HL-60 (cell line): ENCODE measurements at regions not wholly inside any gene's neighbourhood (a gene's known extent, or its start where the extent isn't known, plus 50 kb on each side); places are given as distances from the start of the nearest gene placed in this dataset.
"Not testable (repeated sequence)": the region's sequence is repeated elsewhere in the genome, so short reads cannot be mapped to it uniquely, and the experiment has no call there.

Experiments
- DNase-seq, 2 experiments: peaks; one replicate each; pipeline ENCODE4 v3.0.0-alpha.2; 2010 to 2020; ENCODE audit warnings: low read depth in 1 of 2, low spot score in 1 of 2
- H3K27ac ChIP-seq: fragments of 250-450 bp; sonication (Bioruptor Pico); replicated peaks from 2 replicates; pipeline ENCODE4 v1.5.1; 2020; ENCODE audit warnings: mild to moderate bottlenecking, moderate library complexity
- H3K27me3 ChIP-seq: fragments of 250-450 bp; sonication (Bioruptor Pico); 2 replicates; pipeline ENCODE4 v1.5.1; 2021; ENCODE audit warnings: mild to moderate bottlenecking, moderate library complexity; ENCODE audit not compliant: insufficient read depth, poor library complexity, severe bottlenecking
- H3K4me3 ChIP-seq: replicated peaks from 2 replicates; pipeline ENCODE4 v1.5.1; 2011; ENCODE audit warnings: mild to moderate bottlenecking, control low read depth, low read length; ENCODE audit not compliant: insufficient read depth
- GABPA ChIP-seq: IDR thresholded peaks from 2 replicates; pipeline ENCODE4 v1.6.1; 2012; ENCODE audit warnings: low read depth
- POLR2AphosphoS5 ChIP-seq: IDR thresholded peaks from 2 replicates; pipeline ENCODE4 v1.6.1; 2012; ENCODE audit warnings: low read depth
- SPI1 ChIP-seq: IDR thresholded peaks from 2 replicates; pipeline ENCODE4 v1.6.1; 2012; ENCODE audit warnings: low read depth, mild to moderate bottlenecking, borderline replicate concordance
- TF ChIP-seq, protein P1 (sequence below): IDR thresholded peaks from one replicate; pipeline ENCODE4 v1.5.1; 2011; ENCODE audit warnings: low read length, control low read depth, inconsistent platforms; ENCODE audit not compliant: insufficient read depth
- TF ChIP-seq, protein P2 (sequence below): IDR thresholded peaks from 2 replicates; pipeline ENCODE4 v1.6.1; 2012; ENCODE audit warnings: low read depth; ENCODE audit not compliant: insufficient replicate concordance

GRCh38 chr7:46089281-46089680 lies 168.2 kb upstream of the IGFBP3 start:
- no peak for DNase-seq
- no peak for TF ChIP-seq SPI1
- TF ChIP-seq GABPA = no peak
- TF ChIP-seq, protein P1, sequence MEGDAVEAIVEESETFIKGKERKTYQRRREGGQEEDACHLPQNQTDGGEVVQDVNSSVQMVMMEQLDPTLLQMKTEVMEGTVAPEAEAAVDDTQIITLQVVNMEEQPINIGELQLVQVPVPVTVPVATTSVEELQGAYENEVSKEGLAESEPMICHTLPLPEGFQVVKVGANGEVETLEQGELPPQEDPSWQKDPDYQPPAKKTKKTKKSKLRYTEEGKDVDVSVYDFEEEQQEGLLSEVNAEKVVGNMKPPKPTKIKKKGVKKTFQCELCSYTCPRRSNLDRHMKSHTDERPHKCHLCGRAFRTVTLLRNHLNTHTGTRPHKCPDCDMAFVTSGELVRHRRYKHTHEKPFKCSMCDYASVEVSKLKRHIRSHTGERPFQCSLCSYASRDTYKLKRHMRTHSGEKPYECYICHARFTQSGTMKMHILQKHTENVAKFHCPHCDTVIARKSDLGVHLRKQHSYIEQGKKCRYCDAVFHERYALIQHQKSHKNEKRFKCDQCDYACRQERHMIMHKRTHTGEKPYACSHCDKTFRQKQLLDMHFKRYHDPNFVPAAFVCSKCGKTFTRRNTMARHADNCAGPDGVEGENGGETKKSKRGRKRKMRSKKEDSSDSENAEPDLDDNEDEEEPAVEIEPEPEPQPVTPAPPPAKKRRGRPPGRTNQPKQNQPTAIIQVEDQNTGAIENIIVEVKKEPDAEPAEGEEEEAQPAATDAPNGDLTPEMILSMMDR = no peak
- TF ChIP-seq POLR2AphosphoS5 = no peak
- TF ChIP-seq, protein P2, sequence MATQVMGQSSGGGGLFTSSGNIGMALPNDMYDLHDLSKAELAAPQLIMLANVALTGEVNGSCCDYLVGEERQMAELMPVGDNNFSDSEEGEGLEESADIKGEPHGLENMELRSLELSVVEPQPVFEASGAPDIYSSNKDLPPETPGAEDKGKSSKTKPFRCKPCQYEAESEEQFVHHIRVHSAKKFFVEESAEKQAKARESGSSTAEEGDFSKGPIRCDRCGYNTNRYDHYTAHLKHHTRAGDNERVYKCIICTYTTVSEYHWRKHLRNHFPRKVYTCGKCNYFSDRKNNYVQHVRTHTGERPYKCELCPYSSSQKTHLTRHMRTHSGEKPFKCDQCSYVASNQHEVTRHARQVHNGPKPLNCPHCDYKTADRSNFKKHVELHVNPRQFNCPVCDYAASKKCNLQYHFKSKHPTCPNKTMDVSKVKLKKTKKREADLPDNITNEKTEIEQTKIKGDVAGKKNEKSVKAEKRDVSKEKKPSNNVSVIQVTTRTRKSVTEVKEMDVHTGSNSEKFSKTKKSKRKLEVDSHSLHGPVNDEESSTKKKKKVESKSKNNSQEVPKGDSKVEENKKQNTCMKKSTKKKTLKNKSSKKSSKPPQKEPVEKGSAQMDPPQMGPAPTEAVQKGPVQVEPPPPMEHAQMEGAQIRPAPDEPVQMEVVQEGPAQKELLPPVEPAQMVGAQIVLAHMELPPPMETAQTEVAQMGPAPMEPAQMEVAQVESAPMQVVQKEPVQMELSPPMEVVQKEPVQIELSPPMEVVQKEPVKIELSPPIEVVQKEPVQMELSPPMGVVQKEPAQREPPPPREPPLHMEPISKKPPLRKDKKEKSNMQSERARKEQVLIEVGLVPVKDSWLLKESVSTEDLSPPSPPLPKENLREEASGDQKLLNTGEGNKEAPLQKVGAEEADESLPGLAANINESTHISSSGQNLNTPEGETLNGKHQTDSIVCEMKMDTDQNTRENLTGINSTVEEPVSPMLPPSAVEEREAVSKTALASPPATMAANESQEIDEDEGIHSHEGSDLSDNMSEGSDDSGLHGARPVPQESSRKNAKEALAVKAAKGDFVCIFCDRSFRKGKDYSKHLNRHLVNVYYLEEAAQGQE = no peak
- H3K27me3 ChIP-seq = no peaks in the 10 kb centered on the region

GRCh38 chr7:46088486-46088885 lies 167.4 kb upstream of the IGFBP3 start:
- not testable (repeated sequence) for H3K4me3 ChIP-seq, DNase-seq, H3K27me3 ChIP-seq, H3K27ac ChIP-seq

More at GRCh38 chr7:46089281-46089680, 168.2 kb upstream of the IGFBP3 start:
- no peak overlapping the region for H3K4me3 ChIP-seq
- H3K27ac ChIP-seq = no peak overlapping the region

DNA sequence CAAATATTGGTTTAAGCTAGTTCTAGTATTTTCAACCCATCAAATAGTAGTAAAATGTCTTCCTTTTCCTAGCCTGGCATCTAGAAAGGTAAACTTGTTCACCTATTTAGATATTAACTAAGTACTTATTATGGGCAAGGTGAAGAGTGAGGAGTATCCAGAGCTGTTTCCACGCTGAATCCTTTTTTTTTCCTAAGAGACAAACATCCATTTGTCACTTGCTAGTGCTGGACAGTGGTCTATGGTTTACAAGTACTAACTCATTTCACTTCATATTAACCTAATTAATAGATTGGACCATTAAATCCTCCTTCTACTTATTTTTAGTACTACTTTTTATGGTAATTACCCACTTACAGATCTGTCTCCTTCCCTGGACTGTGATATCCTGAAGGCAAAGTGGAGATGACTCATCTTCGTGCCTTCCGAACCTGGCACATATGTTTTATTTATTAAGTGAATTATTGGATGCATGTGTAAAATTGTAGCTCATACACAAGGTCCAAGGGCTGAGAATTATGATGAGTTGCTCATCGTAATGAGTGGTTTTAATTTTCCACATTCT lies 159.6 kb upstream of the IGFBP3 start:
- Histone ChIP-seq H3K4me3 (no peak overlapping the region), H3K27me3 (no peaks in the 10 kb centered on the region), H3K27ac (no peak overlapping the region)
- DNase-seq = no peak
- TF ChIP-seq, protein P2 = no peak
- TF ChIP-seq, protein P1 = no peak
- TF ChIP-seq GABPA = no peak
- no peak for TF ChIP-seq SPI1
- no peak for TF ChIP-seq POLR2AphosphoS5

DNA sequence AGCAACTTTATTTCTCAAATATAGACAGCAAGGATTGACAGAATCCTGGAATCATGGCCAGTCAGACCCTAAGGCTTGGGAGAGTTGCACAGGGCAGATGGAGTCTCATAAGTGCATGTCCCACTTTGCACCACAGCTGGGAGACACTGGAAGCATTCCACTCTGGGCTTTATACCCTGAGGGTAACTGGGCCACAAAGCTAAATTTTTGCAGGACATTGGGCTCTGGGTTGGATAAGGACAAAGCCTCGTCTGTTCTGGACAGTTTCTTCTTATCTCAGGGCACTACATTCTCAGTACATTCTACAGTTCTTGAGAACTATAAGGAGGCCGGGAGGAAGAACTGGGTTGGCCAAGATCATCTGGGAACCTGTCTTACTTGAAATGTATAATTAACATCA lies 158.3 kb upstream of the IGFBP3 start:
- H3K27me3 ChIP-seq = no peaks in the 10 kb centered on the region
- TF ChIP-seq GABPA (no peak), POLR2AphosphoS5 (no peak), SPI1 (no peak)
- TF ChIP-seq, protein P1 = no peak
- TF ChIP-seq, protein P2 = no peak
- no peak overlapping the region for H3K4me3 ChIP-seq
- H3K27ac ChIP-seq = no peak overlapping the region
- no peak for DNase-seq
